ENCODE measurements at regions not wholly inside any gene's neighbourhood (a gene's known extent, or its start where the extent isn't known, plus 50 kb on each side); places are given as distances from the start of the nearest gene placed in this dataset.

DNA sequence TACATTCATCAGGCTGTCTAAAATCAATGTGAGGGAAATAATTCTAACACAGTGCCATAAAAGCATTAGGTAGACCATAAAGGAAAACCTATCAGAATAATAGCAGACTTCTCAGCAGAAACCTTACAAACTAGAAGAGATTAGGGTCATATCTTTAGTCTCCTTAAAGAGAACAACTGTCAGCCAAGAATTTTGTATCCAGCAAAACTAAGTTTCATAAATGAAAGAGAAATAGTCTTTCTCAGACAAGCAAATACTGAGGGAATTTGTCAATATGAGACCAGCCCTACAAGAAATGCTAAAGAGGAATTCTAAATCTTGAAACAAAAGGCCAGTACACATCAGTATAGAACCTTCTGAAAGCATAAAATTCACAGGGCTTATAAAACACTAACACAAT lies 482.0 kb downstream of the SATB2 start:
- intact Hi-C loops (cut with DNase I): no loop called here
- no peaks in the 10 kb centered on the region for H3K27me3 ChIP-seq (ENCODE audit: control insufficient read depth in 1 of 2, insufficient read depth in 2 of 2, low read length in 1 of 2)
- no peak for ATAC-seq (ENCODE audit: low FRiP score)

GRCh38 chr2:198973785-198974184 lies 484.0 kb downstream of the SATB2 start:
- no peaks in the 10 kb centered on the region for H3K36me3 ChIP-seq (ENCODE audit: control insufficient read depth in 1 of 2, insufficient read depth in 2 of 2, low read length in 1 of 2)
- H3K4me1 ChIP-seq (ENCODE audit: control insufficient read depth in 1 of 2, insufficient read depth in 2 of 2, low read length in 2 of 2): no peaks in the 10 kb centered on the region
- DNase-seq (no peak), ATAC-seq (ENCODE audit: low FRiP score) (no peak)
- intact Hi-C loops (cut with DNase I): no loop called here
- H3K4me3 ChIP-seq (ENCODE audit: low read length in 2 of 2): no peak overlapping the region
- no peaks in the 10 kb centered on the region for H3K27me3 ChIP-seq (ENCODE audit: control insufficient read depth in 1 of 2, insufficient read depth in 2 of 2, low read length in 1 of 2)
- H3K27ac ChIP-seq (ENCODE audit: low read depth in 1 of 2, low read length in 2 of 2): no peak overlapping the region
- peaks cover 6% of the 10 kb centered on the region for H3K9me3 ChIP-seq (ENCODE audit: control insufficient read depth, low read length)
- WGBS, 2 donors: 70 to 95% methylated on average over 2 of the region's 2 CpGs

More for the DNA sequence above, 482.0 kb downstream of the SATB2 start:
- H3K27ac ChIP-seq (ENCODE audit: low read depth in 1 of 2, low read length in 2 of 2): no peak overlapping the region
- no peaks in the 10 kb centered on the region for H3K4me1 ChIP-seq (ENCODE audit: control insufficient read depth in 1 of 2, insufficient read depth in 2 of 2, low read length in 2 of 2)
- H3K9me3 ChIP-seq (ENCODE audit: control insufficient read depth, low read length): peaks cover 6% of the 10 kb centered on the region
- no peaks in the 10 kb centered on the region for H3K36me3 ChIP-seq (ENCODE audit: control insufficient read depth in 1 of 2, insufficient read depth in 2 of 2, low read length in 1 of 2)
- DNase-seq: no peak
- H3K4me3 ChIP-seq (ENCODE audit: low read length in 2 of 2): no peak overlapping the region

- Histone ChIP-seq H3K27me3 (ENCODE audit: control insufficient read depth in 1 of 2, insufficient read depth in 2 of 2, low read length in 1 of 2) (no peaks in the 10 kb centered on the region), H3K4me1 (ENCODE audit: control insufficient read depth in 1 of 2, insufficient read depth in 2 of 2, low read length in 2 of 2) (no peaks in the 10 kb centered on the region), H3K27ac (ENCODE audit: low read depth in 1 of 2, low read length in 2 of 2) (no peak overlapping the region), H3K36me3 (ENCODE audit: control insufficient read depth in 1 of 2, insufficient read depth in 2 of 2, low read length in 1 of 2) (no peaks in the 10 kb centered on the region), H3K9me3 (ENCODE audit: control insufficient read depth, low read length) (peaks cover 6% of the 10 kb centered on the region), H3K4me3 (ENCODE audit: low read length in 2 of 2) (no peak overlapping the region)
- WGBS, 2 donors: 60 to 64% methylated on average over 3 of the region's 3 CpGs
- intact Hi-C loops (cut with DNase I): no loop called here
- DNase-seq: no peak
- ATAC-seq (ENCODE audit: low FRiP score): no peak
Observed at GRCh38 chr2:198973181-198973580, 484.6 kb downstream of the SATB2 start.

DNA sequence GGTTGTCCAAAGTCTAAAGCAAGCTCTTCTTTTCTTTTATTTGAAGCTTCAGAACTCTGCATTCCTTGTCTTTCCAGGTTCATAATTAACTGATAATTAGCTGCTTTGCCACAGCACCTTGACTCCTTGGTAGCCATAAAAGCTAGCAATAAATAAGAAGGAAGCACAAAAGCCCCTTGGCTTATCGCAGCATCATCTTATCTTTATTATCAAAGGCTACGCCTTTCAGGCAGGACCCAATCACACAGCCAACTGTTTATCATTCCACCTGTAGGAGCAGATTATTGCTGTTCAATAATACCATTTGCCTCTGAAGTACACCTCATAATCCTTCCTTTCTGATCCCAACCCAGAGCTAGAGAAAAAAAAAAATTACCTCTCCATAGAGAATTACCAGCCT lies 489.2 kb downstream of the SATB2 start:
- Histone ChIP-seq H3K4me1 (ENCODE audit: control insufficient read depth in 1 of 2, insufficient read depth in 2 of 2, low read length in 2 of 2) (no peaks in the 10 kb centered on the region), H3K27me3 (ENCODE audit: control insufficient read depth in 1 of 2, insufficient read depth in 2 of 2, low read length in 1 of 2) (no peaks in the 10 kb centered on the region), H3K4me3 (ENCODE audit: low read length in 2 of 2) (no peak overlapping the region), H3K36me3 (ENCODE audit: control insufficient read depth in 1 of 2, insufficient read depth in 2 of 2, low read length in 1 of 2) (no peaks in the 10 kb centered on the region), H3K9me3 (ENCODE audit: control insufficient read depth, low read length) (no peaks in the 10 kb centered on the region), H3K27ac (ENCODE audit: low read depth in 1 of 2, low read length in 2 of 2) (no peak overlapping the region)
- ATAC-seq (ENCODE audit: low FRiP score): no peak
- WGBS, 2 donors: 91 to 93% methylated on average over 2 of the region's 2 CpGs
- intact Hi-C loops (cut with DNase I): no loop called here
- no peak for DNase-seq

GRCh38 chr2:198966269-198966668 lies 491.5 kb downstream of the SATB2 start:
- H3K9me3 ChIP-seq (ENCODE audit: control insufficient read depth, low read length): no peaks in the 10 kb centered on the region
- intact Hi-C loops (cut with DNase I): no loop called here
- ATAC-seq (ENCODE audit: low FRiP score): no peak
- no peaks in the 10 kb centered on the region for H3K4me1 ChIP-seq (ENCODE audit: control insufficient read depth in 1 of 2, insufficient read depth in 2 of 2, low read length in 2 of 2)
- H3K27ac ChIP-seq (ENCODE audit: low read depth in 1 of 2, low read length in 2 of 2): no peak overlapping the region
- H3K4me3 ChIP-seq (ENCODE audit: low read length in 2 of 2): no peak overlapping the region
- H3K27me3 ChIP-seq (ENCODE audit: control insufficient read depth in 1 of 2, insufficient read depth in 2 of 2, low read length in 1 of 2): no peaks in the 10 kb centered on the region
- DNase-seq: no peak
- no peaks in the 10 kb centered on the region for H3K36me3 ChIP-seq (ENCODE audit: control insufficient read depth in 1 of 2, insufficient read depth in 2 of 2, low read length in 1 of 2)

- Histone ChIP-seq H3K9me3 (ENCODE audit: control insufficient read depth, low read length) (no peaks in the 10 kb centered on the region), H3K36me3 (ENCODE audit: control insufficient read depth in 1 of 2, insufficient read depth in 2 of 2, low read length in 1 of 2) (no peaks in the 10 kb centered on the region), H3K27me3 (ENCODE audit: control insufficient read depth in 1 of 2, insufficient read depth in 2 of 2, low read length in 1 of 2) (no peaks in the 10 kb centered on the region), H3K4me1 (ENCODE audit: control insufficient read depth in 1 of 2, insufficient read depth in 2 of 2, low read length in 2 of 2) (no peaks in the 10 kb centered on the region), H3K4me3 (ENCODE audit: low read length in 2 of 2) (no peak overlapping the region), H3K27ac (ENCODE audit: low read depth in 1 of 2, low read length in 2 of 2) (no peak overlapping the region)
- DNase-seq: no peak
- intact Hi-C loops (cut with DNase I): no loop called here
- ATAC-seq (ENCODE audit: low FRiP score): no peak
Observed at GRCh38 chr2:198961547-198961946, 496.2 kb downstream of the SATB2 start.

DNA sequence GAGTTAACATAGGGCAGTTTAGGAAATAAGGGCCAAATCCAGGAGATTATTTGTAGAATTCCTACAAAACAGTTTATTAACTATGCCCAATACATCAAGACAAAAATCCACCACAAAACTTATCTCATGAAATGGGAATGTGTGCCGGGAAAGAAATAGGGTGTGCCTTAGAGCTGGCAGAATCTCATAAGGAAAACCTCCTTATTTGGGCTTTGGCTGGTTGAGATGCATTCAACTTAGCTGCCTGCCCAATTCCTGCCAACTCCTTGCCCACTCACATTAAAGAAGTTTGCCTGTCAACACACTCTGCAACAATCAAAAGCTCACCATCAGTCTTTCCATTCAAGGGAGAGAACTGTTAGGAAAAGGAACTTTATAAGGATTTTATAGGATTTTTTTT lies 500.6 kb downstream of the SATB2 start:
- no peak for ATAC-seq (ENCODE audit: low FRiP score)
- H3K9me3 ChIP-seq (ENCODE audit: control insufficient read depth, low read length): no peaks in the 10 kb centered on the region
- no peaks in the 10 kb centered on the region for H3K27me3 ChIP-seq (ENCODE audit: control insufficient read depth in 1 of 2, insufficient read depth in 2 of 2, low read length in 1 of 2)
- intact Hi-C loops (cut with DNase I): loop anchor here in 1 of 2 donors (5.0 kb wide), 1 partner anchor 75 kb away; no protein-coding TSS in a partner anchor
- peaks cover 0 to 4% of the 10 kb centered on the region in 2 donors for H3K4me1 ChIP-seq (ENCODE audit: control insufficient read depth in 1 of 2, insufficient read depth in 2 of 2, low read length in 2 of 2)
- H3K36me3 ChIP-seq (ENCODE audit: control insufficient read depth in 1 of 2, insufficient read depth in 2 of 2, low read length in 1 of 2): no peaks in the 10 kb centered on the region
- DNase-seq: no peak
- no peak overlapping the region for H3K27ac ChIP-seq (ENCODE audit: low read depth in 1 of 2, low read length in 2 of 2)
- H3K4me3 ChIP-seq (ENCODE audit: low read length in 2 of 2): no peak overlapping the region
- 0 to 5% methylated on average over 1 of the region's 1 CpG for WGBS, 2 donors

GRCh38 chr2:198953328-198953727 lies 504.4 kb downstream of the SATB2 start:
- Histone ChIP-seq H3K27ac (ENCODE audit: low read depth in 1 of 2, low read length in 2 of 2) (no peak overlapping the region), H3K4me3 (ENCODE audit: low read length in 2 of 2) (no peak overlapping the region), H3K4me1 (ENCODE audit: control insufficient read depth in 1 of 2, insufficient read depth in 2 of 2, low read length in 2 of 2) (peaks cover 0 to 4% of the 10 kb centered on the region in 2 donors), H3K9me3 (ENCODE audit: control insufficient read depth, low read length) (peaks cover 5% of the 10 kb centered on the region), H3K27me3 (ENCODE audit: control insufficient read depth in 1 of 2, insufficient read depth in 2 of 2, low read length in 1 of 2) (no peaks in the 10 kb centered on the region), H3K36me3 (ENCODE audit: control insufficient read depth in 1 of 2, insufficient read depth in 2 of 2, low read length in 1 of 2) (no peaks in the 10 kb centered on the region)
- ATAC-seq (ENCODE audit: low FRiP score): no peak
- intact Hi-C loops (cut with DNase I): no loop called here
- no peak for DNase-seq

- Histone ChIP-seq H3K9me3 (ENCODE audit: control insufficient read depth, low read length) (peaks cover 5% of the 10 kb centered on the region), H3K27ac (ENCODE audit: low read depth in 1 of 2, low read length in 2 of 2) (no peak overlapping the region), H3K27me3 (ENCODE audit: control insufficient read depth in 1 of 2, insufficient read depth in 2 of 2, low read length in 1 of 2) (no peaks in the 10 kb centered on the region), H3K4me3 (ENCODE audit: low read length in 2 of 2) (no peak overlapping the region), H3K36me3 (ENCODE audit: control insufficient read depth in 1 of 2, insufficient read depth in 2 of 2, low read length in 1 of 2) (no peaks in the 10 kb centered on the region), H3K4me1 (ENCODE audit: control insufficient read depth in 1 of 2, insufficient read depth in 2 of 2, low read length in 2 of 2) (no peaks in the 10 kb centered on the region)
- ATAC-seq (ENCODE audit: low FRiP score): no peak
- intact Hi-C loops (cut with DNase I): no loop called here
- no peak for DNase-seq
Observed at GRCh38 chr2:198950803-198951202, 506.9 kb downstream of the SATB2 start.

- DNase-seq: no peak
- intact Hi-C loops (cut with DNase I): no loop called here
- Histone ChIP-seq H3K4me1 (ENCODE audit: control insufficient read depth in 1 of 2, insufficient read depth in 2 of 2, low read length in 2 of 2) (no peaks in the 10 kb centered on the region), H3K36me3 (ENCODE audit: control insufficient read depth in 1 of 2, insufficient read depth in 2 of 2, low read length in 1 of 2) (no peaks in the 10 kb centered on the region), H3K4me3 (ENCODE audit: low read length in 2 of 2) (no peak overlapping the region), H3K9me3 (ENCODE audit: control insufficient read depth, low read length) (peaks cover 5% of the 10 kb centered on the region), H3K27ac (ENCODE audit: low read depth in 1 of 2, low read length in 2 of 2) (no peak overlapping the region), H3K27me3 (ENCODE audit: control insufficient read depth in 1 of 2, insufficient read depth in 2 of 2, low read length in 1 of 2) (no peaks in the 10 kb centered on the region)
- WGBS, 2 donors: 76 to 83% methylated on average over 3 of the region's 3 CpGs
- ATAC-seq (ENCODE audit: low FRiP score): no peak
Observed at GRCh38 chr2:198945496-198945895, 512.2 kb downstream of the SATB2 start.
